IMR-90 (cell line): ENCODE measurements at regions not wholly inside any gene's neighbourhood (a gene's known extent, or its start where the extent isn't known, plus 50 kb on each side); places are given as distances from the start of the nearest gene placed in this dataset.

Source experiments
- ATAC-seq: fragments of 200-7000 bp; cut with Tn5 transposase; 2 replicates; pipeline ENCODE4 v1.9.1; 2020; ENCODE audit warnings: low read depth, mild to moderate bottlenecking, moderate library complexity
- BruUV-seq: library from RNA; stranded (reverse); fragments of 400-500 nt; replicated peaks from 2 replicates; lab custom pipeline; 2021; lab: Mats Ljungman, UMichigan
- CTCF ChIA-PET: fragments of 300-600 bp; formaldehyde crosslinking; extraction: SDS; loops from one replicate; lab custom pipeline; 2021; ENCODE audit warnings: antibody characterized with exemption; lab: Yijun Ruan, JAX
- POLR2A ChIA-PET: fragments of 300-600 bp; sonication (Branson Sonifier 250); formaldehyde crosslinking; loops from one replicate; lab custom pipeline; 2022; ENCODE audit warnings: antibody characterized with exemption; ENCODE audit not compliant: unreplicated experiment; lab: Charles Lee
- DNase-seq: peaks from one replicate; pipeline ENCODE4 v3.0.0; 2013
- H2AFZ ChIP-seq: replicated peaks from 2 replicates; pipeline ENCODE3; 2013; ENCODE audit warnings: low read length, mild to moderate bottlenecking; ENCODE audit not compliant: poor library complexity
- H2AK5ac ChIP-seq: 2 replicates; pipeline ENCODE4 v1.6.1; 2013; ENCODE audit warnings: low read depth, low read length, inconsistent platforms
- H2AK9ac ChIP-seq: replicated peaks from 2 replicates; pipeline ENCODE3; 2013; ENCODE audit warnings: mild to moderate bottlenecking, low read depth, low read length, moderate library complexity; ENCODE audit not compliant: poor library complexity
- H2BK120ac ChIP-seq: 2 replicates; pipeline ENCODE4 v1.6.1; 2013; ENCODE audit warnings: low read depth, low read length, inconsistent platforms
- H2BK15ac ChIP-seq: 3 replicates; pipeline ENCODE4 v1.6.1; 2013; ENCODE audit warnings: low read depth, low read length, inconsistent platforms
- H2BK20ac ChIP-seq: 2 replicates; pipeline ENCODE4 v1.6.1; 2013; ENCODE audit warnings: low read depth, mild to moderate bottlenecking, inconsistent platforms, low read length, moderate library complexity
- H2BK5ac ChIP-seq: 2 replicates; pipeline ENCODE4 v1.6.1; 2013; ENCODE audit warnings: mild to moderate bottlenecking, low read depth, low read length, inconsistent platforms; ENCODE audit not compliant: poor library complexity, severe bottlenecking
- H3K14ac ChIP-seq: replicated peaks from 2 replicates; pipeline ENCODE4 v1.6.1; 2013; ENCODE audit warnings: low read depth, low read length, inconsistent platforms
- H3K18ac ChIP-seq: 2 replicates; pipeline ENCODE4 v1.6.1; 2013; ENCODE audit warnings: low read depth, low read length, control low read depth
- H3K23ac ChIP-seq: 2 replicates; pipeline ENCODE4 v1.6.1; 2013; ENCODE audit warnings: low read depth, low read length, inconsistent platforms
- H3K27ac ChIP-seq: 2 replicates; pipeline ENCODE4 v1.5.1; 2013; ENCODE audit warnings: mild to moderate bottlenecking, control low read depth, low read length; ENCODE audit not compliant: insufficient read depth
- H3K27me3 ChIP-seq: 2 replicates; pipeline ENCODE4 v1.6.1; 2013; ENCODE audit warnings: low read length; ENCODE audit not compliant: control insufficient read depth, insufficient read depth
- H3K36me3 ChIP-seq: 2 replicates; pipeline ENCODE4 v1.6.1; 2013; ENCODE audit warnings: low read length, mixed read lengths; ENCODE audit not compliant: control insufficient read depth, insufficient read depth
- H3K4ac ChIP-seq: 2 replicates; pipeline ENCODE4 v1.6.1; 2013; ENCODE audit warnings: low read depth, low read length, inconsistent platforms
- H3K4me1 ChIP-seq: 2 replicates; pipeline ENCODE4 v1.6.1; 2013; ENCODE audit warnings: low read length, mixed read lengths; ENCODE audit not compliant: control insufficient read depth, insufficient read depth
- H3K4me2 ChIP-seq: 2 replicates; pipeline ENCODE4 v1.6.1; 2013; ENCODE audit warnings: low read depth, mild to moderate bottlenecking, control low read depth, low read length, moderate library complexity
- H3K4me3 ChIP-seq: 2 replicates; pipeline ENCODE4 v1.5.1; 2013; ENCODE audit warnings: low read depth, mild to moderate bottlenecking, control low read depth, low read length, moderate library complexity; ENCODE audit not compliant: insufficient read depth
- H3K56ac ChIP-seq: 2 replicates; pipeline ENCODE4 v1.6.1; 2013; ENCODE audit warnings: low read length, inconsistent platforms; ENCODE audit not compliant: insufficient read depth; ENCODE audit errors: extremely low read depth
- H3K79me1 ChIP-seq, 2 experiments: 2 replicates each; pipeline ENCODE4 v1.6.1; 2013; ENCODE audit warnings: low read length in 2 of 2, inconsistent platforms in 1 of 2, low read depth in 1 of 2
- H3K9ac ChIP-seq: 2 replicates; pipeline ENCODE4 v1.6.1; 2013; ENCODE audit warnings: low read depth, low read length, control low read depth
- H3K9me1 ChIP-seq: 2 replicates; pipeline ENCODE4 v1.6.1; 2013; ENCODE audit warnings: low read length, inconsistent platforms; ENCODE audit not compliant: insufficient read depth
- H3K9me3 ChIP-seq: 2 replicates; pipeline ENCODE4 v1.6.1; 2013; ENCODE audit warnings: low read length; ENCODE audit not compliant: control insufficient read depth, insufficient read depth
- H4K20me1 ChIP-seq: 2 replicates; pipeline ENCODE4 v1.6.1; 2013; ENCODE audit warnings: low read length, inconsistent platforms; ENCODE audit not compliant: insufficient read depth
- H4K5ac ChIP-seq: 2 replicates; pipeline ENCODE4 v1.6.1; 2013; ENCODE audit warnings: mild to moderate bottlenecking, low read depth, low read length, control low read depth
- H4K8ac ChIP-seq, 2 experiments: 2 replicates each; pipeline ENCODE4 v1.6.1; 2013; ENCODE audit warnings: low read depth in 2 of 2, low read length in 2 of 2, control low read depth in 1 of 2, inconsistent platforms in 1 of 2
- H4K91ac ChIP-seq: 2 replicates; pipeline ENCODE4 v1.6.1; 2013; ENCODE audit warnings: low read depth, low read length, inconsistent platforms; ENCODE audit not compliant: insufficient read depth
- BHLHE40 ChIP-seq: fragments of 150-350 bp; IDR thresholded peaks from 2 replicates; pipeline ENCODE4 v1.6.1; 2016; ENCODE audit warnings: mild to moderate bottlenecking, low read depth, low read length
- CEBPB ChIP-seq: IDR thresholded peaks from 2 replicates; pipeline ENCODE4 v1.6.1; 2012; ENCODE audit warnings: low read depth, low read length, improper control_type of control experiment
- MAFK ChIP-seq: IDR thresholded peaks from 2 replicates; pipeline ENCODE4 v1.6.1; 2012; ENCODE audit warnings: low read depth, low read length, improper control_type of control experiment
- MXI1 ChIP-seq: IDR thresholded peaks from 2 replicates; pipeline ENCODE4 v1.6.1; 2012; ENCODE audit warnings: low read depth, mild to moderate bottlenecking, low read length, moderate library complexity, borderline replicate concordance
- RFX5 ChIP-seq: IDR thresholded peaks from 2 replicates; pipeline ENCODE4 v1.8.0; 2012; ENCODE audit warnings: low read depth, mild to moderate bottlenecking, low read length, moderate library complexity
- SMC3 ChIP-seq: fragments of 150-350 bp; IDR thresholded peaks from 2 replicates; pipeline ENCODE4 v1.6.1; 2016; ENCODE audit warnings: low read depth, mild to moderate bottlenecking, antibody characterized with exemption, low read length, moderate library complexity
- USF2 ChIP-seq: fragments of 150-350 bp; IDR thresholded peaks from 2 replicates; pipeline ENCODE4 v1.6.1; 2017; ENCODE audit warnings: mild to moderate bottlenecking, antibody characterized with exemption, low read length, low read depth
- WGBS, 2 experiments: methylation state at CpG; one replicate each; pipeline versions ENCODE4 v1.1.5 to v1.1.7; 2013; ENCODE audit warnings: missing lambda C conversion rate in 2 of 2; ENCODE audit not compliant: insufficient read length in 1 of 2; ENCODE audit errors: extremely low coverage in 2 of 2; 5-methylcytosine and 5-hydroxymethylcytosine counted together
- dilution Hi-C: fragments of 300-500 bp; cut with HindIII; formaldehyde crosslinking; loops from one replicate; pipeline ENCODE4 v1.14.3; 2018; ENCODE audit warnings: low sequenced_read_pairs; ENCODE audit not compliant: unreplicated experiment
- in situ Hi-C: fragments of 300-500 bp; cut with MboI; formaldehyde crosslinking; loops from 3 replicates; pipeline ENCODE4 v1.14.3; 2019; ENCODE audit warnings: low sequenced_read_pairs, inconsistent platforms, mixed read lengths
- intact Hi-C: fragments of 100-400 bp; cut with micrococcal nuclease; formaldehyde crosslinking; loops from 2 replicates; pipeline ENCODE4 v1.10.0; 2022

- in situ Hi-C loops = no loop called here
- H2BK20ac ChIP-seq = no peak overlapping the region
These were observed 81.6 kb downstream of the MATN1 start for GRCh38 chr1:30641572-30642353.

More at GRCh38 chr1:30641572-30642353, 81.6 kb downstream of the MATN1 start:
- ChIA-PET POLR2A (no interaction called here), CTCF (no interaction called here)
- Histone ChIP-seq H4K8ac (no peak overlapping the region), H2AK5ac (no peak overlapping the region), H3K4me1 (no peaks in the 10 kb centered on the region), H3K27ac (no peak overlapping the region), H2BK15ac (no peak overlapping the region), H4K5ac (no peak overlapping the region), H3K9me1 (no peaks in the 10 kb centered on the region), H3K4me3 (no peak overlapping the region), H3K4ac (no peak overlapping the region), H3K36me3 (no peaks in the 10 kb centered on the region), H3K79me1 (no peaks in the 10 kb centered on the region), H2AFZ (no peak overlapping the region), H3K27me3 (peaks cover 6% of the 10 kb centered on the region), H3K18ac (no peak overlapping the region), H4K20me1 (no peaks in the 10 kb centered on the region), H3K23ac (no peak overlapping the region), H3K56ac (no peak overlapping the region), H3K9ac (no peak overlapping the region), H3K14ac (no peak overlapping the region), H2AK9ac (no peak overlapping the region), H4K91ac (no peak overlapping the region), H3K4me2 (no peak overlapping the region), H3K9me3 (no peaks in the 10 kb centered on the region), H2BK5ac (no peak overlapping the region), H2BK120ac (no peak overlapping the region)
- DNase-seq = no peak
- no TSS peak for BruUV-seq
- no CpG with 5 or more reads among the region's 13 CpGs for WGBS, 2 experiments
- ATAC-seq = no peak
- TF ChIP-seq SMC3 = no peak
- no peak for TF ChIP-seq MXI1
- TF ChIP-seq BHLHE40 = no peak
- TF ChIP-seq USF2 = no peak
- no peak for TF ChIP-seq CEBPB
- no peak for TF ChIP-seq MAFK
- TF ChIP-seq RFX5 = no peak
- intact Hi-C loops (no loop called here), dilution Hi-C loops (no loop called here)
